ENCODE measurements at regions not wholly inside any gene's neighbourhood (a gene's known extent, or its start where the extent isn't known, plus 50 kb on each side); places are given as distances from the start of the nearest gene placed in this dataset.

GRCh38 chr22:48722661-48723060, 1105.0 kb downstream of the BRD1 start:
- POLR2A ChIA-PET, result no interaction called here
- CTCF ChIA-PET, result no interaction called here
- no peak for DNase-seq (ENCODE audit: low read depth)
- TF ChIP-seq CTCF (IDR thresholded peaks at IDR 0.05; ENCODE audit: insufficient read depth, low read depth, low read length), result no peak
- Histone ChIP-seq H3K4me3 (ENCODE audit: low read depth, low read length) (no peak overlapping the region), H3K36me3 (ENCODE audit: control insufficient read depth, insufficient read depth, low read length) (no peaks in the 10 kb centered on the region), H3K27me3 (ENCODE audit: control insufficient read depth, insufficient read depth, low read length) (no peaks in the 10 kb centered on the region)

- DNase-seq (ENCODE audit: low read depth), result no peak
- no peak for TF ChIP-seq CTCF (IDR thresholded peaks at IDR 0.05; ENCODE audit: insufficient read depth, low read depth, low read length)
- H3K36me3 ChIP-seq (ENCODE audit: control insufficient read depth, insufficient read depth, low read length), result no peaks in the 10 kb centered on the region
- CTCF ChIA-PET, result no interaction called here
- no peak overlapping the region for H3K4me3 ChIP-seq (ENCODE audit: low read depth, low read length)
- no peaks in the 10 kb centered on the region for H3K27me3 ChIP-seq (ENCODE audit: control insufficient read depth, insufficient read depth, low read length)
- POLR2A ChIA-PET, result no interaction called here
These were observed 1106.3 kb downstream of the BRD1 start for GRCh38 chr22:48721395-48721669.

GRCh38 chr22:48720662-48721394, 1106.8 kb downstream of the BRD1 start:
- Histone ChIP-seq H3K36me3 (ENCODE audit: control insufficient read depth, insufficient read depth, low read length) (no peaks in the 10 kb centered on the region), H3K27me3 (ENCODE audit: control insufficient read depth, insufficient read depth, low read length) (no peaks in the 10 kb centered on the region), H3K4me3 (ENCODE audit: low read depth, low read length) (no peak overlapping the region)
- TF ChIP-seq CTCF (IDR thresholded peaks at IDR 0.05; ENCODE audit: insufficient read depth, low read depth, low read length), result no peak
- ChIA-PET CTCF (no interaction called here), POLR2A (no interaction called here)
- no peak for DNase-seq (ENCODE audit: low read depth)

GRCh38 chr22:48719978-48720661, 1107.6 kb downstream of the BRD1 start:
- no peak for TF ChIP-seq CTCF (IDR thresholded peaks at IDR 0.05; ENCODE audit: insufficient read depth, low read depth, low read length)
- no peaks in the 10 kb centered on the region for H3K27me3 ChIP-seq (ENCODE audit: control insufficient read depth, insufficient read depth, low read length)
- ChIA-PET CTCF (no interaction called here), POLR2A (no interaction called here)
- DNase-seq (ENCODE audit: low read depth), result no peak
- H3K4me3 ChIP-seq (ENCODE audit: low read depth, low read length), result no peak overlapping the region
- H3K36me3 ChIP-seq (ENCODE audit: control insufficient read depth, insufficient read depth, low read length), result no peaks in the 10 kb centered on the region

GRCh38 chr22:48718818-48719500, 1108.7 kb downstream of the BRD1 start:
- Histone ChIP-seq H3K36me3 (ENCODE audit: control insufficient read depth, insufficient read depth, low read length) (no peaks in the 10 kb centered on the region), H3K27me3 (ENCODE audit: control insufficient read depth, insufficient read depth, low read length) (no peaks in the 10 kb centered on the region), H3K4me3 (ENCODE audit: low read depth, low read length) (no peak overlapping the region)
- DNase-seq (ENCODE audit: low read depth), result no peak
- ChIA-PET CTCF (no interaction called here), POLR2A (no interaction called here)
- no peak for TF ChIP-seq CTCF (IDR thresholded peaks at IDR 0.05; ENCODE audit: insufficient read depth, low read depth, low read length)

All from BJ (cell line).